Endometrium (tissue), 2 donors: ENCODE measurements at regions not wholly inside any gene's neighbourhood (a gene's known extent, or its start where the extent isn't known, plus 50 kb on each side); places are given as distances from the start of the nearest gene placed in this dataset.

ENCODE experiments used
- FAIRE-seq: peaks from 2 replicates; lab custom pipeline; 2012; peaks lifted over from hg19 to GRCh38; lab: Jason Lieb, UNC
- donor health status: control.
- donor health status: control.

GRCh38 chr4:11592276-11592675 is 163.6 kb upstream of the HS3ST1 start:
- no peak for FAIRE-seq

GRCh38 chr4:11590132-11590531 is 161.4 kb upstream of the HS3ST1 start:
- no peak for FAIRE-seq

- FAIRE-seq: no peak
Observed at GRCh38 chr4:11589676-11590075, 161.0 kb upstream of the HS3ST1 start.

GRCh38 chr4:11587797-11588196 is 159.1 kb upstream of the HS3ST1 start:
- no peak for FAIRE-seq

- no peak for FAIRE-seq
Observed at GRCh38 chr4:11585506-11585905, 156.8 kb upstream of the HS3ST1 start.

GRCh38 chr4:11568511-11568910 is 139.8 kb upstream of the HS3ST1 start:
- no peak for FAIRE-seq

- no peak for FAIRE-seq
Observed at GRCh38 chr4:11566444-11567022, 137.8 kb upstream of the HS3ST1 start.

- FAIRE-seq: no peak
Observed at GRCh38 chr4:11565899-11566298, 137.2 kb upstream of the HS3ST1 start.

GRCh38 chr4:11565213-11565612 is 136.5 kb upstream of the HS3ST1 start:
- no peak for FAIRE-seq

- FAIRE-seq: no peak
Observed at GRCh38 chr4:11564021-11564420, 135.3 kb upstream of the HS3ST1 start.

GRCh38 chr4:11549525-11549924 is 120.8 kb upstream of the HS3ST1 start:
- no peak for FAIRE-seq

- FAIRE-seq: no peak
Observed at GRCh38 chr4:11548597-11549082, 119.9 kb upstream of the HS3ST1 start.

- no peak for FAIRE-seq
Observed at GRCh38 chr4:11546391-11547175, 117.9 kb upstream of the HS3ST1 start.

GRCh38 chr4:11545651-11546050 is 117.0 kb upstream of the HS3ST1 start:
- FAIRE-seq: no peak

GRCh38 chr4:11544211-11544610 is 115.5 kb upstream of the HS3ST1 start:
- no peak for FAIRE-seq

GRCh38 chr4:11543706-11544105 is 115.0 kb upstream of the HS3ST1 start:
- FAIRE-seq: no peak

GRCh38 chr4:11542952-11543351 is 114.3 kb upstream of the HS3ST1 start:
- FAIRE-seq: no peak

- FAIRE-seq: no peak
Observed at GRCh38 chr4:11537846-11538245, 109.2 kb upstream of the HS3ST1 start.

GRCh38 chr4:11535333-11535732 is 106.6 kb upstream of the HS3ST1 start:
- FAIRE-seq: no peak

- FAIRE-seq: no peak
Observed at GRCh38 chr4:11534623-11535302, 106.1 kb upstream of the HS3ST1 start.

- no peak for FAIRE-seq
Observed at GRCh38 chr4:11532138-11532537, 103.4 kb upstream of the HS3ST1 start.

- FAIRE-seq: no peak
Observed at GRCh38 chr4:11529625-11530201, 101.0 kb upstream of the HS3ST1 start.

- no peak for FAIRE-seq
Observed at GRCh38 chr4:11525085-11525484, 96.4 kb upstream of the HS3ST1 start.
